ENCODE measurements at regions not wholly inside any gene's neighbourhood (a gene's known extent, or its start where the extent isn't known, plus 50 kb on each side); places are given as distances from the start of the nearest gene placed in this dataset.

DNA sequence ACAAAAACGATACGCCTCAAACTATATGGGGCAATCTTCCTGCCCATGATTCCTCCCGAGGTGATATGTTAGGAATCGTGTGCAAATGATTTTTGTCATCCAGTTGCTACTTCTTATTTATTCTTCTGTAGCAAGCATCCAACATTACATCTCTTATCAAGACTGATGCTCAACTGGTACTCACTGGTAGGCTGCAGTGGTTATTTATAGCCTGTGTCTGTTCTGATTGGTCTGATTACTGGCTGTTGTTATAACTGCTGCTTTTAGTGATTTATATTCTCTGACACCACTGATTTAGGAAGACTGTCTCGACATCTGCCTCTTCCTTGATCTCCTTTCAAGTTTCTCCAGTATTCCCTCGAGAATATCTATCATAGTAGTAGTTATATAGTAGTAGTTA, 165.8 kb downstream of the LARP7 start:
- Histone ChIP-seq H3K4me2 (no peak overlapping the region), H2AFZ (no peak overlapping the region), H3K36me3 (ENCODE audit: low read depth) (no peaks in the 10 kb centered on the region), H3K9me3 (ENCODE audit: insufficient read depth, low read depth) (no peaks in the 10 kb centered on the region), H3F3A (ENCODE audit: insufficient read depth, low read depth) (no peaks in the 10 kb centered on the region), H3K9me2 (ENCODE audit: insufficient read depth) (no peaks in the 10 kb centered on the region), H3K4me3 (no peak overlapping the region), H3K4me1 (replicated peaks; ENCODE audit: insufficient read depth) (no peaks in the 10 kb centered on the region), H3K27me3 (ENCODE audit: insufficient read depth, low read depth) (no peaks in the 10 kb centered on the region), H3K27ac (no peak overlapping the region), H3K79me2 (ENCODE audit: low read depth) (no peaks in the 10 kb centered on the region), H4K20me1 (ENCODE audit: insufficient read depth) (no peaks in the 10 kb centered on the region)
- POLR2A ChIA-PET (ENCODE audit: unreplicated experiment): no interaction called here
- CTCF ChIA-PET: no interaction called here
- BruUV-seq (replicated peaks): no TSS peak
- intact Hi-C loops (cut with micrococcal nuclease; ENCODE audit: unreplicated experiment): no loop called here
- TF ChIP-seq, protein P1, sequence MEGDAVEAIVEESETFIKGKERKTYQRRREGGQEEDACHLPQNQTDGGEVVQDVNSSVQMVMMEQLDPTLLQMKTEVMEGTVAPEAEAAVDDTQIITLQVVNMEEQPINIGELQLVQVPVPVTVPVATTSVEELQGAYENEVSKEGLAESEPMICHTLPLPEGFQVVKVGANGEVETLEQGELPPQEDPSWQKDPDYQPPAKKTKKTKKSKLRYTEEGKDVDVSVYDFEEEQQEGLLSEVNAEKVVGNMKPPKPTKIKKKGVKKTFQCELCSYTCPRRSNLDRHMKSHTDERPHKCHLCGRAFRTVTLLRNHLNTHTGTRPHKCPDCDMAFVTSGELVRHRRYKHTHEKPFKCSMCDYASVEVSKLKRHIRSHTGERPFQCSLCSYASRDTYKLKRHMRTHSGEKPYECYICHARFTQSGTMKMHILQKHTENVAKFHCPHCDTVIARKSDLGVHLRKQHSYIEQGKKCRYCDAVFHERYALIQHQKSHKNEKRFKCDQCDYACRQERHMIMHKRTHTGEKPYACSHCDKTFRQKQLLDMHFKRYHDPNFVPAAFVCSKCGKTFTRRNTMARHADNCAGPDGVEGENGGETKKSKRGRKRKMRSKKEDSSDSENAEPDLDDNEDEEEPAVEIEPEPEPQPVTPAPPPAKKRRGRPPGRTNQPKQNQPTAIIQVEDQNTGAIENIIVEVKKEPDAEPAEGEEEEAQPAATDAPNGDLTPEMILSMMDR (conservative IDR thresholded peaks at IDR 0.05): no peak
- TF ChIP-seq EZH2 (IDR thresholded peaks at IDR 0.05; ENCODE audit: low read depth): no peak
- DNase-seq: no peak

DNA sequence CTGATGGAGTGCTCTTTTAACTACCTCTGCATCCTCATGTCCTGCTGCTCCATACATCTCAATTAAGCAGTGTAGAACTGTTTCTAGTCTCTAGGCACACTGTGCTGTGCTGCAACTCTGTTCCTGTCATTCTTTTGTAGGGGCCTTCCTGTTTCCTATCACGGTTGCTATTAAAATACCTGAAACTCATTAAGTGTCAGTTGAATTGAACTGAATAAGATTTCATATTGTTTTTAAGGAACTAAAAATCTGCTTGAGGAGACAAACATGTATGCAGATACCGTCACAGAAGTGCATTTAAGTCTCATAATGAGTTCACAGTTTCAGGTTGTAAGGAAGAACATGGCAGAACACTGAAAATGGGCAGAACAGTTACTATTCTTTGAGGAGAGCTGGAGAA, 170.1 kb downstream of the LARP7 start:
- Histone ChIP-seq H3K36me3 (ENCODE audit: low read depth) (no peaks in the 10 kb centered on the region), H3K79me2 (ENCODE audit: low read depth) (no peaks in the 10 kb centered on the region), H3K27ac (no peak overlapping the region), H3K4me1 (replicated peaks; ENCODE audit: insufficient read depth) (no peaks in the 10 kb centered on the region), H3K9me2 (ENCODE audit: insufficient read depth) (no peaks in the 10 kb centered on the region), H4K20me1 (ENCODE audit: insufficient read depth) (no peaks in the 10 kb centered on the region), H3K4me2 (no peak overlapping the region), H3F3A (ENCODE audit: insufficient read depth, low read depth) (no peaks in the 10 kb centered on the region), H3K27me3 (ENCODE audit: insufficient read depth, low read depth) (no peaks in the 10 kb centered on the region), H3K9me3 (ENCODE audit: insufficient read depth, low read depth) (no peaks in the 10 kb centered on the region), H3K4me3 (no peak overlapping the region), H2AFZ (no peak overlapping the region)
- no peak for DNase-seq
- intact Hi-C loops (cut with micrococcal nuclease; ENCODE audit: unreplicated experiment): no loop called here
- BruUV-seq (replicated peaks): no TSS peak
- POLR2A ChIA-PET (ENCODE audit: unreplicated experiment): no interaction called here
- TF ChIP-seq, protein P1 (conservative IDR thresholded peaks at IDR 0.05): no peak
- TF ChIP-seq EZH2 (IDR thresholded peaks at IDR 0.05; ENCODE audit: low read depth): no peak
- CTCF ChIA-PET: no interaction called here

DNA sequence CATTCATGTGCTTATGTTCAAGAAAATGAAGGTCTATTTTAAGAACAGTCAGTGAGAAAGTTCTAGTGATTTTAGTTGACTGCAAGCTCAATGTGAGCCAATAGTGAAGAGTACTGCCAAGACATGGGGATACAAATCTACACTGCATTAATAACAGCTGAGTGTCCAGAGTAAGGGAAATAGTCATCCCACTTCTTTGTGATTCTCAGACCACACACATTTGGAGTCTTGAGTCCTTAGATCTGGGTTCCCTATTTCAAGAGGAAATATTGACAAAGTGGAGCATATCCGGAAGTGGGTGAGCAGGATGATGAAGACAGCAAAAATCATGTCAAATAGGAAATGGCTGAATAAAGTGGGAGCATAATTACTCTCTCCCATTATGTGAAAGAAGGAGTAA, 171.1 kb downstream of the LARP7 start:
- CTCF ChIA-PET: no interaction called here

More for the DNA sequence above, 171.1 kb downstream of the LARP7 start:
- no peaks in the 10 kb centered on the region for H3K9me2 ChIP-seq (ENCODE audit: insufficient read depth)
- H3K9me3 ChIP-seq (ENCODE audit: insufficient read depth, low read depth): no peaks in the 10 kb centered on the region
- no peak overlapping the region for H2AFZ ChIP-seq
- H3K4me1 ChIP-seq (replicated peaks; ENCODE audit: insufficient read depth): no peaks in the 10 kb centered on the region
- H3K4me3 ChIP-seq: no peak overlapping the region
- H3K79me2 ChIP-seq (ENCODE audit: low read depth): no peaks in the 10 kb centered on the region
- DNase-seq: no peak
- TF ChIP-seq, protein P1 (conservative IDR thresholded peaks at IDR 0.05): no peak
- no peak for TF ChIP-seq EZH2 (IDR thresholded peaks at IDR 0.05; ENCODE audit: low read depth)
- no peaks in the 10 kb centered on the region for H3K36me3 ChIP-seq (ENCODE audit: low read depth)
- H3K27ac ChIP-seq: no peak overlapping the region
- BruUV-seq (replicated peaks): no TSS peak
- H3K4me2 ChIP-seq: no peak overlapping the region
- no peaks in the 10 kb centered on the region for H4K20me1 ChIP-seq (ENCODE audit: insufficient read depth)
- H3K27me3 ChIP-seq (ENCODE audit: insufficient read depth, low read depth): no peaks in the 10 kb centered on the region
- POLR2A ChIA-PET (ENCODE audit: unreplicated experiment): no interaction called here
- H3F3A ChIP-seq (ENCODE audit: insufficient read depth, low read depth): no peaks in the 10 kb centered on the region
- intact Hi-C loops (cut with micrococcal nuclease; ENCODE audit: unreplicated experiment): no loop called here
